ENCODE measurements at regions not wholly inside any gene's neighbourhood (a gene's known extent, or its start where the extent isn't known, plus 50 kb on each side); places are given as distances from the start of the nearest gene placed in this dataset.
"Not testable (repeated sequence)": the region's sequence is repeated elsewhere in the genome, so short reads cannot be mapped to it uniquely, and the experiment has no call there.

DNA sequence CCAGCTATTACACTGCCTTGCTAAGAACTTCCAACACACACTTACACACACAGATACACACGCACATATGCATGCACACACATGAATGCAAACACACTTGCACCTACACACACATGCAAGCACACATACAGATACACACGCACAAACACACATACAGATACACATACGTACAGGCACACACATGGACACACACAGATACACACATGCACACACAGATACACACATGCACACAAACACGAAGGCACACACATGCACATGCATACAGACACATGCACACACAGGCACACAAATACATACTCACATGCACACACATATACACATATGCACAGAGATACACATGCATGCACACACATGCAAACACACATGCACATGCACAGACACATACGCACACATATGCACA lies 284.3 kb upstream of the FRG2C start:
- TF ChIP-seq, protein P1, sequence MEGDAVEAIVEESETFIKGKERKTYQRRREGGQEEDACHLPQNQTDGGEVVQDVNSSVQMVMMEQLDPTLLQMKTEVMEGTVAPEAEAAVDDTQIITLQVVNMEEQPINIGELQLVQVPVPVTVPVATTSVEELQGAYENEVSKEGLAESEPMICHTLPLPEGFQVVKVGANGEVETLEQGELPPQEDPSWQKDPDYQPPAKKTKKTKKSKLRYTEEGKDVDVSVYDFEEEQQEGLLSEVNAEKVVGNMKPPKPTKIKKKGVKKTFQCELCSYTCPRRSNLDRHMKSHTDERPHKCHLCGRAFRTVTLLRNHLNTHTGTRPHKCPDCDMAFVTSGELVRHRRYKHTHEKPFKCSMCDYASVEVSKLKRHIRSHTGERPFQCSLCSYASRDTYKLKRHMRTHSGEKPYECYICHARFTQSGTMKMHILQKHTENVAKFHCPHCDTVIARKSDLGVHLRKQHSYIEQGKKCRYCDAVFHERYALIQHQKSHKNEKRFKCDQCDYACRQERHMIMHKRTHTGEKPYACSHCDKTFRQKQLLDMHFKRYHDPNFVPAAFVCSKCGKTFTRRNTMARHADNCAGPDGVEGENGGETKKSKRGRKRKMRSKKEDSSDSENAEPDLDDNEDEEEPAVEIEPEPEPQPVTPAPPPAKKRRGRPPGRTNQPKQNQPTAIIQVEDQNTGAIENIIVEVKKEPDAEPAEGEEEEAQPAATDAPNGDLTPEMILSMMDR (conservative IDR thresholded peaks at IDR 0.05 in 1 of 2, IDR thresholded peaks at IDR 0.05 in 1 of 2; ENCODE audit: low read depth in 1 of 2, low read length in 2 of 2): not testable (repeated sequence)
- TF ChIP-seq EZH2 (IDR thresholded peaks at IDR 0.05; ENCODE audit: low read length, missing control alignments): not testable (repeated sequence)

Measured in fibroblast of lung (primary cell).